ENCODE measurements at regions not wholly inside any gene's neighbourhood (a gene's known extent, or its start where the extent isn't known, plus 50 kb on each side); places are given as distances from the start of the nearest gene placed in this dataset.

GRCh38 chr5:8770431-8770830 is 775.4 kb downstream of the SEMA5A start:
- TF ChIP-seq CTCF (IDR thresholded peaks at IDR 0.05; ENCODE audit: low read depth, low read length, poor library complexity, severe bottlenecking) (no peak), EZH2phosphoT487 (IDR thresholded peaks at IDR 0.05; ENCODE audit: borderline replicate concordance, low read length) (no peak)
